ENCODE measurements at regions not wholly inside any gene's neighbourhood (a gene's known extent, or its start where the extent isn't known, plus 50 kb on each side); places are given as distances from the start of the nearest gene placed in this dataset.

DNA sequence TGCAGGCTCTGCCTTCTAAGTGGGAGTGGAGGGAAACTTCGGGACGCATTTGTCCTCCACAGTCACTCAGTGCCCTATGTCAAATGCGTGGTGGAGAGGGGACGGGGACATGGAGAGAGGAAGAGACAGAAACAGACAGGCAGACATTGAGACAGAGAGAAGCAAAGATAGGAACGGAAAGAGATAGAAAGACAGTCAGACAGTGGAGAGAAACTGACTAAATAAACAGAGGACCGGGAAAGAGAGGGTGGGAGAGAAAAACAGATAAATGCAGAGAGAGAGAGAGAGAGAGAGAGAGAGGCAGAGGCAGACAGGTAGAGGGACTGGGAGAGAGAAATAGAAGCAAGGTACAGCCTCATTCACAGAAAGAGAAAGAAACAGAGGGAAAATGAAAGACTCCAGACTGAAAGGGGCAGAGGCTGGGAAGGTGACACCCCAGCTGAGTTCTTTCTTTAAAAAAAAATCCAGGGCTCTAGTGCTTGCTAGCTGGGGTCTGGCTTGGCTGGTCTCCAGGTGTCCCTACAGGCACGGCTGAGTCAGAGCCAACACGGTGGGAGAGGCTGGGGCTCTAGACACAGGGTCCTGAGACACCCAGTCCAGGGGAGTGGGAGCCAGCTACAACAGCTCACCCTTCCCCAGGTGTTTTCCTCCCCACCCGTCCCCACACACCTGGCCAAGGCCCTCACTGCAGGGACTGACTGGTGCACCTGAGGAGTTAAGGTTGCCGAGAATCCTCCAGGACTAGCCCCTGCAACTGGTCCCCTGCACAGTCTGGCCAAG lies 506.1 kb upstream of the PROK2 start:
- no peak for DNase-seq

DNA sequence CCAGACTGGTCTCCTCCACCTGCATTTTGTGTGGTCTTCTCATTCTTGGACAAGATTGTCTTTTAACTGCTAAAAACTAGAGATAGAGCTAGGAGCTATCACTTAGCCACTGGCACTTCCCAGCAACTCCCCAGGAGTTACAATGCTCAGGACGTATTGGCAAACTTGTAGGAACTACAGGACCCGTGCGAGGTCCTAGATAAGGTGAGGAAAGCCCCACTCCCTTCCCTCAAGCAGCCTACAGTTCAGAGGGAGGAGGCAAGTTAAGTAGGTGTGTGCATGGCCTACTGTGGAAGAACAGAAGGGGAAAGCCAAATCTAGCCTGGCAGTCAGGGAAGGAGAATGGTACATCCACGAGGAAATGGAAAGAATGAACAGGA lies 504.7 kb upstream of the PROK2 start:
- DNase-seq, result no peak

DNA sequence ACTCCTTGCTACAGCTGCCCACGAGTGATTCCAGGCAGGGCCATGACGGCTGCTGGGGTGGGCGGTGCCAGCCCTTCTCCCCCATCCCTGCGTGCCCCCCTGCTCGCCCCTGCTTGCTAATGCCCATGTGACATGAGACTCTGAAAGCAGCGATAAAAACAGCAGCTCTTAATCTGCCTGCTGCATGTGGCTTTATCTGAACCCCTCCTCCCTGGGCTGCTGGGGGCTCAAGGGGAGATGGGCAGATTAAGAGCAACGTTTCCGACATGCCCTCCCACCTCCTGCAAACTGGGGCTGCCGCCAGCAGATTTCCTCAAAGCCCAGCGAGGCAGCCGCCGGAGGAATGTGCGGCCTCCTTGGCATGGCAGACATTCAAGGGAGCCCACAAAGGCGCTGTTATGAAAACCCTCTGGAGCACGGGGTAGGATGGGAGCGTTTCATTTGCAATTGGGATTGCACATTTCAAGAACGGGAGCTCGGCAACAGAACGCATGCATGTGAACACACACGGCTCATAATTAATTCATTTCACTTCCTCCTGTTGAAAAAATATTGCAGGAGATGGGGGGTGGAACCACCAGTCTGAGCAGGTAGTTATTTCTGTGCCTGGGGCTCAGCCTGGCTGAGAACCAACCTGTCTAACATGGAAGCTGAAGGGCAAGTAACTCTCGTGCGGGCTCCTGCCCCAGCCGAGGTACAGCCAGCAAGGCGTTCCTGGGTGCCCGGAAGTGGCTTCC lies 504.2 kb upstream of the PROK2 start:
- no peak for DNase-seq

DNA sequence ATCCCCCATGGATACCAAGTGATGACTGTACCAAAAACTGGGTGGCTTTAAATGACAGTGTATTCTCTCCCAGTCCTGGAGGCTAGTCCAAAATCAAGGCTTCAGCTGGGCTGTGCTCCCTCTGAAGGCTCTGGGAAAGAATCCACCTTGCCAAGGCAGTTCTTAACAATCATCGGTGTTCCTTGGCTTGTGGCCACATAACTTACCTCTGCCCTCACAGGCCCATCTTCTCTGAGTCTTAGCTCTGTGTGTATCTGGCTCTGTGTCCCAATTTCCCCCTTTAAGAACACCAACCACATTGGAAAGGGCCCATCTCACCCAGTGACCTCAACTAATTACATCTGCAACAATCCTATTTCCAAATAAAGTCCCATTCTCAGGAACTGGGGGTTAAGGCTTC lies 503.0 kb upstream of the PROK2 start:
- no peak for DNase-seq

- no peak for DNase-seq
Measured at GRCh38 chr3:72285502-72285901, 500.6 kb upstream of the PROK2 start.

GRCh38 chr3:72284471-72284870 lies 499.5 kb upstream of the PROK2 start:
- no peak for DNase-seq

GRCh38 chr3:72282918-72283317 lies 498.0 kb upstream of the PROK2 start:
- no peak for DNase-seq

DNA sequence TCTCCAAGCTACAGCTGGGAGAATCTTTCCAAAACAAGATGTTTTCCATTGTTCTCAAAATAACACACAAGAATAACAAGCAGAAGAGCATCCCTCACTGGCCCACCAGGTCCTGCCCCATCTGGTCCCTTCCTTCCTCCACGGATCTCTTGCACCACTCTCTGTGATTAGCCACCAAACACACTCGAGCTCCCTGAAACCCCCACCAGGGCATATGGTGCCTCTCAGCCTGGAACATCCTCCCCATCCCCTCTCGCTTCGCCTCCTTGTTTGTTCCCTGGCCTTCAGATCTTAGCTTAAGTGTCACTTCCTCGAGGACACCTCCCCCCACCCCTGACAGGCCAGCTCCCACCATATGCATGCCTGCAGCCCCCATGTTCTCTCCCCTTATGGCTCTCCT lies 496.6 kb upstream of the PROK2 start:
- DNase-seq, result no peak

DNA sequence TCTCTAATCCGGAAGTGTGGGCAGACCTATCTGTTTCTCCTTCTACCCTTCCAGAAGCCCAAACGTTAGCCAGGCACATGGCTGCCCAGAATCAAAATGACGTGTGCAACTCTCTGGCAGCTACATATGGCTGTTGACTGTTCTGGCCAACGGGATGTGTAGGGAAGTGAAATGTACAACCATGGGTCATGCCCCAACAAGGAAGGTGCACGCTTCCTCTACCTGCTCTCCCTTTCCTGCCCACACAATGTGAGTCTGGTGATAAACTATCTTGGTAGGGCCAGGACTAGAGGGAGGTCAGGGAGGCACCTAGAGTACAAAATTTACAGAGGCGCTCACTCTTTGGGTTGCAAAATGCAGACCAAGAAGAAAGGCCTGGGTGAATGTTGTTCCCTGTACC lies 495.9 kb upstream of the PROK2 start:
- DNase-seq, result no peak

- no peak for DNase-seq
Measured at GRCh38 chr3:72279631-72280041, 494.7 kb upstream of the PROK2 start.

DNA sequence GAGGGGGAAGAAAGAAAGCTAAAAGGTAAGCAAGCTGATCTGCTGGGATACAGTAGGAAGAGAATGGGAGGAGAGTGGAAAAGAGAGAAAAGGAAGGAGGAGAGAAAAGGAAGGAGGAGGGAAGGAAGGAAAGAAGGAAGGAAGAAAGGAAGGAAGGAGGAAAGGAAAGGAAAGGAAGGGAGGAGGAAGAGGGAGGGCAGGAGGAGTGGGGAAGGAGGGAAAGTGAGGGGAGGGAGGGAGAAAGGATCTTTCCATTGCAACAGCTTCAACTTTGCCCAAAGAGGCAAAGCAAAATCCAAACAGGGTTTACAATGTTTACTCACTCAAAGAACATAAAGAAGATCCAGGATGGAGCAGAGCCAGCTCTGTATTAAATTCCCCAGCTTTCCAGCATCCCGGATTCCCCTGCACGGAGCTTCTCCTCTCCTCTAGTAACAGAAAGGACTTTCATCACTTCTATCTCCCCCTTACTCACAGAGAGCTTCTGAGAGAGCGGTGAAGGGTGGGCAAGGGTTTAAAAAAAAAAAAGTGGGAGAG lies 494.2 kb upstream of the PROK2 start:
- no peak for DNase-seq

- no peak for DNase-seq
Measured at GRCh38 chr3:72278349-72279067, 493.6 kb upstream of the PROK2 start.

DNA sequence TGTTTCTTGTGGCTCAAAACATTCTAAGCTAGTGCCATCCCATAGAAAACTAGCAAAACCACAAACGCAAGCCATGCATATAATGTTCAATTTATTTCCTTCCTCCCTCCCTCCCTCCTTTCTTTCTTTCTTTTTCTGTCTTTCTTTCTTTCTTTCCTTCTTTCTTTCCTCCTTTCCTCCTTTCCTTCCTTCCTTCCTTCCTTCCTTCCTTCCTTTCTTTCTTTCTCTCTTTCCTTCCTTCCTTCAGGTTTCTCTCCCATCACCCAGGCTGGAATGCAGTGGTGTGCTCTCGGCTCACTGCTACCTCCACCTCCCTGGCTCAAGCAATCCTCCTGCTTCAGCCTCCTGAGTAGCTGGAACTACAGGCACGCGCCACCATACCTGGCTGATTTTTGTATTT lies 492.8 kb upstream of the PROK2 start:
- no peak for DNase-seq

DNA sequence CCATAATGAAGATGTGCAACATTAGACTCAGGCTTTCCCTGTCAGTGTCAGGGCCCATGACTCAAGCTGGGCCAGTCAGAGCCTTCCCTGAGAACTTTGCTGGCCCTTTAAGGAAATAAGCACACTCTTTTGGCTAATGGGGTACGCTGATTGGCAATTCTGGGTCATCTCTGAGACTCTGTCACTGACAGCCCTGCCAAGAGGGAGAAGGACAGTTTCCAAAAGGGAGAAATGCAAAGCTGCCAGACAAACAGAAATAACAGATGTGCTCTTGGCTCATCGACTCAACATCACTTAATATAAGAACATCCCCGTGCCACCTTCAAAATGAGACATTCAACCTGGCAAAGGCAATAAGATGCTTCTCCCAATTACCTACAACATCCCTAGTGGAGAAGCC lies 491.9 kb upstream of the PROK2 start:
- no peak for DNase-seq

- DNase-seq, result no peak
Measured at GRCh38 chr3:72275331-72275751, 490.4 kb upstream of the PROK2 start.

- DNase-seq, result no peak
Measured at GRCh38 chr3:72274493-72275330, 489.8 kb upstream of the PROK2 start.

DNA sequence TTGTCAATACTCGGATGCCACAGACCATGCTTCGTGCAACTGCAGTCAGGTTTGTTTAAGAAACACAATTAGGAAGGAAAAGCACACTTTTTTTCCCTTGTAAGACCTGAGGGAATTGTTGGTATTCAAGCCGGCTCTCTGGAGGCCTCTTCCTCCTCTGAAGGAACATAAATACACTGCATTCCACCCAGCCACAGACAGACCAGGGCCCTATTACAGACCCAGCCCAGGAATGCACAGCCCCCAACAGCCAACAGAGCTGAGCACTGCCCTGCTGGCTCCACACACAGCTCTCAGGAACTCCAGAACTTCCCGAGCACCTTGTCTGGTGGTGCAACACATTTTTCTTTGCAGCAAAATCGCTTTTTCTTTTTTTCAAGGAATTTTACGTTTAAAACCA lies 488.7 kb upstream of the PROK2 start:
- DNase-seq, result no peak

DNA sequence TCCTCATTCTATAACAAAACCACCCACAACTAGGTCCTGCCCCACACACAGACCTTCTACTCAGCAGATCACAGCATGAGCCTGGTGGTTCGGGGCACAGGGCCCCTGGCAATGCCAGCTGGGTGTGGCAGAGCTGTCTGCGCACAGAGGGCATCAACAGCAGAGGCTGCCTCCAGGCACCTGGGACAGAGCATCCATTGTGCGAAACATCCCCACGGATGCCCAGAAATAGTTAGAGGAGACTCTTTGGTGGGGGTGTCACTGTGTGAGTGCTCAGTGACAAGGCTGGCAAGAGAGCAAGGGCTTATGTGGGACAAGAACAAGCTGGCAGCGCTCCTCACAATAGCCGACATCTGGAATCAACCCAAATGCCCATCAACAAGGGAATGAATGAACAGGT lies 487.4 kb upstream of the PROK2 start:
- DNase-seq, result no peak

- DNase-seq, result no peak
Measured at GRCh38 chr3:72271923-72272322, 487.0 kb upstream of the PROK2 start.

- no peak for DNase-seq
Measured at GRCh38 chr3:72271216-72271615, 486.3 kb upstream of the PROK2 start.

GRCh38 chr3:72270730-72271129 lies 485.8 kb upstream of the PROK2 start:
- no peak for DNase-seq

GRCh38 chr3:72270072-72270681 lies 485.2 kb upstream of the PROK2 start:
- DNase-seq, result no peak

All from T-helper 9 cell (primary cell).